ENCODE measurements at regions not wholly inside any gene's neighbourhood (a gene's known extent, or its start where the extent isn't known, plus 50 kb on each side); places are given as distances from the start of the nearest gene placed in this dataset.

GRCh38 chr2:3054066-3054465 lies 323.6 kb downstream of the EIPR1 start:
- Histone ChIP-seq H3K9ac (ENCODE audit: low read depth in 2 of 2, low read length in 2 of 2) (no peak overlapping the region), H3K27me3 (no peaks in the 10 kb centered on the region), H3K27ac (no peak overlapping the region), H3K4me1 (no peaks in the 10 kb centered on the region), H3K36me3 (no peaks in the 10 kb centered on the region), H3K4me3 (no peak overlapping the region), H3K9me3 (no peaks in the 10 kb centered on the region)
- TF ChIP-seq CTCF (IDR thresholded peaks at IDR 0.05): no peak
- intact Hi-C loops (cut with DNase I): no loop called here
- DNase-seq: no peak

GRCh38 chr2:3051266-3051665 lies 326.4 kb downstream of the EIPR1 start:
- no peak overlapping the region for H3K27ac ChIP-seq
- no peaks in the 10 kb centered on the region for H3K27me3 ChIP-seq
- DNase-seq: no peak

DNA sequence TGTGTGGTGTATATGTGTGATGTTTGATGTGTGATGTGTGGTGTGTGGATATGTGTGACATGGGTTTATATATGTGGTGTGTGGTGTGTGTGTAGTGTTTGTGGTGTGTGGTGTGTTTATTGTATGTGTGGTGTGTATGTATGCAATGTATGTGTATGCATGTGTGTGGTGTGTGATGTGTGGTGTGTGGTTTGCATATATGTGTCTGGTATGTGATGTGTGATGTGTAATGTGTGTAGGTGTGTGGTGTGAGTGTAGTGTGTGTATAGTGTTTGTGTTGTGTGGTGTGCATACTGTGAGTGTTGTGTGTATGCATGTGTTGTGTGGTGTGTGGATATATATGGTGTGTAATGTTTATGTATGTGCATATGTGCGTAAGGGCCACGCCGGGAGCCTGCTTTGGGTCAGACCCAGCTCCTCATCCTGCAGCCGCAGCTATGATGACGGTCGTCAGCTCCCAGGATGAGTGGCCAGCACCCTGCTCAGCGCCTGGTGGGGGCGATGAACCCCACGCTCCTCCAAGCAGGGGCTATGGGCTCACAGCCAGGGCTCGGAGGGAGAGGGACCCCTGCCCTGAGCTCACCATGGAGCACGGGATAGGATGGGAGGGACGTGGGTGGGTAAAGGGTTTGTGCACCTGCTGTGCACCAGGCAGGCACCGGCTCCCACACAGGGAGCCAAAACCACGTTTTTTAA lies 331.3 kb downstream of the EIPR1 start:
- intact Hi-C loops (cut with DNase I): no loop called here
- no peaks in the 10 kb centered on the region for H3K36me3 ChIP-seq
- no peak overlapping the region for H3K4me3 ChIP-seq
- DNase-seq: no peak
- no peaks in the 10 kb centered on the region for H3K27me3 ChIP-seq
- no peaks in the 10 kb centered on the region for H3K9me3 ChIP-seq
- TF ChIP-seq CTCF (IDR thresholded peaks at IDR 0.05): no peak
- H3K4me1 ChIP-seq: no peaks in the 10 kb centered on the region
- no peak overlapping the region for H3K27ac ChIP-seq
- H3K9ac ChIP-seq (ENCODE audit: low read depth in 2 of 2, low read length in 2 of 2): no peak overlapping the region

More at GRCh38 chr2:3051266-3051665, 326.4 kb downstream of the EIPR1 start:
- no peaks in the 10 kb centered on the region for H3K36me3 ChIP-seq
- intact Hi-C loops (cut with DNase I): no loop called here
- TF ChIP-seq CTCF (IDR thresholded peaks at IDR 0.05): no peak
- no peaks in the 10 kb centered on the region for H3K9me3 ChIP-seq
- H3K4me1 ChIP-seq: no peaks in the 10 kb centered on the region
- no peak overlapping the region for H3K4me3 ChIP-seq
- no peak overlapping the region for H3K9ac ChIP-seq (ENCODE audit: low read depth in 2 of 2, low read length in 2 of 2)

GRCh38 chr2:3045318-3045921 lies 332.2 kb downstream of the EIPR1 start:
- DNase-seq: no peak
- H3K4me3 ChIP-seq: no peak overlapping the region

More at GRCh38 chr2:3045318-3045921, 332.2 kb downstream of the EIPR1 start:
- Histone ChIP-seq H3K4me1 (no peaks in the 10 kb centered on the region), H3K36me3 (no peaks in the 10 kb centered on the region), H3K27me3 (no peaks in the 10 kb centered on the region), H3K9ac (ENCODE audit: low read depth in 2 of 2, low read length in 2 of 2) (peak overlapping the region in 1 of 2 donors; percentile 24), H3K9me3 (no peaks in the 10 kb centered on the region), H3K27ac (no peak overlapping the region)
- intact Hi-C loops (cut with DNase I): no loop called here
- TF ChIP-seq CTCF (IDR thresholded peaks at IDR 0.05): no peak

All from colonic mucosa (tissue), 4 donors.